HCEC 1CT (cell line): ENCODE measurements at regions not wholly inside any gene's neighbourhood (a gene's known extent, or its start where the extent isn't known, plus 50 kb on each side); places are given as distances from the start of the nearest gene placed in this dataset.
A peak's percentile ranks its signal among the peaks of the same experiment; 100 is the strongest.

Experiments
- DNase-seq: peaks from one replicate; pipeline ENCODE4 v3.0.0-alpha.2; 2017

GRCh38 chr18:25962919-25963318 is 127.5 kb downstream of the SS18 start:
- no peak for DNase-seq

- DNase-seq, result no peak
These were observed 128.2 kb downstream of the SS18 start for GRCh38 chr18:25962176-25962575.

- DNase-seq, result no peak
These were observed 133.4 kb downstream of the SS18 start for GRCh38 chr18:25957017-25957416.

GRCh38 chr18:25953111-25953510 is 137.3 kb downstream of the SS18 start:
- DNase-seq, result no peak

- DNase-seq, result no peak
These were observed 140.1 kb downstream of the SS18 start for GRCh38 chr18:25950321-25950720.

- DNase-seq, result no peak
These were observed 143.9 kb downstream of the SS18 start for GRCh38 chr18:25946540-25946939.

- DNase-seq, result no peak
These were observed 155.1 kb downstream of the SS18 start for GRCh38 chr18:25935356-25935755.

- no peak for DNase-seq
These were observed 159.3 kb downstream of the SS18 start for GRCh38 chr18:25931126-25931525.

- no peak for DNase-seq
These were observed 160.6 kb downstream of the SS18 start for GRCh38 chr18:25929787-25930186.

- no peak for DNase-seq
These were observed 162.6 kb downstream of the SS18 start for GRCh38 chr18:25927830-25928229.

GRCh38 chr18:25923193-25923592 is 167.2 kb downstream of the SS18 start:
- no peak for DNase-seq

GRCh38 chr18:25921677-25922421 is 168.6 kb downstream of the SS18 start:
- no peak for DNase-seq

- no peak for DNase-seq
These were observed 174.5 kb downstream of the SS18 start for GRCh38 chr18:25915907-25916306.

GRCh38 chr18:25898965-25899364 is 191.4 kb downstream of the SS18 start:
- no peak for DNase-seq

- DNase-seq, result no peak
These were observed 193.5 kb downstream of the SS18 start for GRCh38 chr18:25896956-25897355.

- peak; percentile 45 for DNase-seq
These were observed 194.1 kb downstream of the SS18 start for GRCh38 chr18:25896178-25896780.

GRCh38 chr18:25895518-25895917 is 194.9 kb downstream of the SS18 start:
- no peak for DNase-seq

GRCh38 chr18:25886283-25886682 is 204.1 kb downstream of the SS18 start:
- no peak for DNase-seq

- no peak for DNase-seq
These were observed 207.3 kb downstream of the SS18 start for GRCh38 chr18:25883091-25883490.

- no peak for DNase-seq
These were observed 209.3 kb downstream of the SS18 start for GRCh38 chr18:25881149-25881548.

GRCh38 chr18:25880441-25880840 is 210.0 kb downstream of the SS18 start:
- DNase-seq, result no peak

- no peak for DNase-seq
These were observed 214.0 kb downstream of the SS18 start for GRCh38 chr18:25876330-25876948.

GRCh38 chr18:25875551-25876240 is 214.7 kb downstream of the SS18 start:
- DNase-seq, result no peak

- DNase-seq, result no peak
These were observed 216.6 kb downstream of the SS18 start for GRCh38 chr18:25873833-25874232.
